Putamen (tissue), 1 donor: ENCODE measurements at regions not wholly inside any gene's neighbourhood (a gene's known extent, or its start where the extent isn't known, plus 50 kb on each side); places are given as distances from the start of the nearest gene placed in this dataset.

Source experiments
- DNase-seq: peaks from one replicate; pipeline ENCODE4 v3.0.0-alpha.2; 2016; ENCODE audit warnings: low spot score

GRCh38 chr7:156305351-156305750 lies 335.2 kb upstream of the RNF32 start:
- DNase-seq: no peak

GRCh38 chr7:156282816-156283215 lies 357.8 kb upstream of the RNF32 start:
- DNase-seq: no peak

- DNase-seq: no peak
These were observed 360.9 kb upstream of the RNF32 start for GRCh38 chr7:156279635-156280034.

- peak; percentile 21 for DNase-seq
These were observed 365.3 kb upstream of the RNF32 start for GRCh38 chr7:156275292-156275691.

GRCh38 chr7:156274557-156274956 lies 366.0 kb upstream of the RNF32 start:
- DNase-seq: no peak

GRCh38 chr7:156261581-156261980 lies 379.0 kb upstream of the RNF32 start:
- no peak for DNase-seq

GRCh38 chr7:156257904-156258303 lies 382.7 kb upstream of the RNF32 start:
- no peak for DNase-seq

GRCh38 chr7:156255635-156256034 lies 384.9 kb upstream of the RNF32 start:
- no peak for DNase-seq

- DNase-seq: no peak
These were observed 388.7 kb upstream of the RNF32 start for GRCh38 chr7:156251861-156252260.

GRCh38 chr7:156240532-156240931 lies 400.0 kb upstream of the RNF32 start:
- no peak for DNase-seq

GRCh38 chr7:156238366-156239133 lies 402.0 kb upstream of the RNF32 start:
- peak; percentile 65 for DNase-seq

GRCh38 chr7:156237614-156238013 lies 403.0 kb upstream of the RNF32 start:
- no peak for DNase-seq

- DNase-seq: no peak
These were observed 403.5 kb upstream of the RNF32 start for GRCh38 chr7:156236936-156237599.

- no peak for DNase-seq
These were observed 404.2 kb upstream of the RNF32 start for GRCh38 chr7:156236181-156236889.

GRCh38 chr7:156234666-156235494 lies 405.7 kb upstream of the RNF32 start:
- DNase-seq: no peak

- no peak for DNase-seq
These were observed 406.4 kb upstream of the RNF32 start for GRCh38 chr7:156234192-156234591.

GRCh38 chr7:156232931-156233705 lies 407.5 kb upstream of the RNF32 start:
- DNase-seq: no peak

GRCh38 chr7:156230576-156230975 lies 410.0 kb upstream of the RNF32 start:
- no peak for DNase-seq

- no peak for DNase-seq
These were observed 412.6 kb upstream of the SHH start for GRCh38 chr7:156224833-156225225.

GRCh38 chr7:156223935-156224832 lies 411.9 kb upstream of the SHH start:
- DNase-seq: no peak
